ENCODE measurements at regions not wholly inside any gene's neighbourhood (a gene's known extent, or its start where the extent isn't known, plus 50 kb on each side); places are given as distances from the start of the nearest gene placed in this dataset.

DNA sequence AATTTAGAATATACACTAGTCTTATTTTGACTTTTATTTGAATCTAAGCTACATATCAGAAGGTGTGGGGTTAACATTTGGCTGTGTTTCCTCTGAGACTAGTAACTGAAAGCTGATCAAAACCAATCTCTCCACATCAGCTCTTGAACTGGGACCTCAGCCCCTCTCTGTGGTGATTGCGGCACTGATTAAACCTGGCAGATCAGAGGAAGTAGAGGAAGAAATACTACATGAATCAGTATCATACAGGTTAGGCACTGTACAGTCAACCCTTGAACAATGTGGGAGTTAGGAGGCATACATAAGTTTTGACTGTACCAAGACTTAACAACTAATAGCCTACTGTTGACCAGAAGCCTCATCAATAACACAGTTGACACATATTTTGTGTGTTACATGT lies 122.5 kb upstream of the C1orf87 start:
- no TSS peak for BruUV-seq (replicated peaks)
- Histone ChIP-seq H3K27ac (ENCODE audit: low read depth, low read length, poor library complexity, severe bottlenecking) (no peak overlapping the region), H3K9me3 (ENCODE audit: low read depth, low read length, poor library complexity, severe bottlenecking) (peaks cover 7% of the 10 kb centered on the region), H3K4me3 (ENCODE audit: low read depth, low read length, poor library complexity, severe bottlenecking) (no peak overlapping the region), H3K27me3 (replicated peaks; ENCODE audit: insufficient read depth, low read depth, low read length, poor library complexity) (peaks cover 82% of the 10 kb centered on the region), H3K4me1 (ENCODE audit: insufficient read depth, low read length, poor library complexity, severe bottlenecking) (no peaks in the 10 kb centered on the region), H3K36me3 (ENCODE audit: insufficient read depth, low read length, poor library complexity, severe bottlenecking) (no peaks in the 10 kb centered on the region)
- POLR2A ChIA-PET (ENCODE audit: low non-redundant PET) = no interaction called here
- DNase-seq (ENCODE audit: low spot score) = no peak
- no peak for TF ChIP-seq EZH2 (IDR thresholded peaks at IDR 0.05; ENCODE audit: borderline replicate concordance, low read depth, low read length, poor library complexity, severe bottlenecking)
- TF ChIP-seq, protein P1, sequence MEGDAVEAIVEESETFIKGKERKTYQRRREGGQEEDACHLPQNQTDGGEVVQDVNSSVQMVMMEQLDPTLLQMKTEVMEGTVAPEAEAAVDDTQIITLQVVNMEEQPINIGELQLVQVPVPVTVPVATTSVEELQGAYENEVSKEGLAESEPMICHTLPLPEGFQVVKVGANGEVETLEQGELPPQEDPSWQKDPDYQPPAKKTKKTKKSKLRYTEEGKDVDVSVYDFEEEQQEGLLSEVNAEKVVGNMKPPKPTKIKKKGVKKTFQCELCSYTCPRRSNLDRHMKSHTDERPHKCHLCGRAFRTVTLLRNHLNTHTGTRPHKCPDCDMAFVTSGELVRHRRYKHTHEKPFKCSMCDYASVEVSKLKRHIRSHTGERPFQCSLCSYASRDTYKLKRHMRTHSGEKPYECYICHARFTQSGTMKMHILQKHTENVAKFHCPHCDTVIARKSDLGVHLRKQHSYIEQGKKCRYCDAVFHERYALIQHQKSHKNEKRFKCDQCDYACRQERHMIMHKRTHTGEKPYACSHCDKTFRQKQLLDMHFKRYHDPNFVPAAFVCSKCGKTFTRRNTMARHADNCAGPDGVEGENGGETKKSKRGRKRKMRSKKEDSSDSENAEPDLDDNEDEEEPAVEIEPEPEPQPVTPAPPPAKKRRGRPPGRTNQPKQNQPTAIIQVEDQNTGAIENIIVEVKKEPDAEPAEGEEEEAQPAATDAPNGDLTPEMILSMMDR (conservative IDR thresholded peaks at IDR 0.05; ENCODE audit: low read depth, low read length) = no peak
- intact Hi-C loops (cut with micrococcal nuclease; ENCODE audit: unreplicated experiment) = no loop called here
- CTCF ChIA-PET = no interaction called here

- POLR2A ChIA-PET (ENCODE audit: low non-redundant PET) = no interaction called here
- peaks cover 5% of the 10 kb centered on the region for H3K9me3 ChIP-seq (ENCODE audit: low read depth, low read length, poor library complexity, severe bottlenecking)
These were observed 112.1 kb upstream of the C1orf87 start for GRCh38 chr1:60185684-60186083.

GRCh38 chr1:60184521-60184920 lies 111.0 kb upstream of the C1orf87 start:
- peaks cover 5% of the 10 kb centered on the region for H3K9me3 ChIP-seq (ENCODE audit: low read depth, low read length, poor library complexity, severe bottlenecking)
- POLR2A ChIA-PET (ENCODE audit: low non-redundant PET) = no interaction called here
- no TSS peak for BruUV-seq (replicated peaks)
- CTCF ChIA-PET = no interaction called here
- no peaks in the 10 kb centered on the region for H3K4me1 ChIP-seq (ENCODE audit: insufficient read depth, low read length, poor library complexity, severe bottlenecking)
- H3K36me3 ChIP-seq (ENCODE audit: insufficient read depth, low read length, poor library complexity, severe bottlenecking) = no peaks in the 10 kb centered on the region
- TF ChIP-seq, protein P1 (conservative IDR thresholded peaks at IDR 0.05; ENCODE audit: low read depth, low read length) = no peak
- TF ChIP-seq EZH2 (IDR thresholded peaks at IDR 0.05; ENCODE audit: borderline replicate concordance, low read depth, low read length, poor library complexity, severe bottlenecking) = no peak
- no peak overlapping the region for H3K4me3 ChIP-seq (ENCODE audit: low read depth, low read length, poor library complexity, severe bottlenecking)
- intact Hi-C loops (cut with micrococcal nuclease; ENCODE audit: unreplicated experiment) = no loop called here
- H3K27me3 ChIP-seq (replicated peaks; ENCODE audit: insufficient read depth, low read depth, low read length, poor library complexity) = no peaks in the 10 kb centered on the region
- no peak overlapping the region for H3K27ac ChIP-seq (ENCODE audit: low read depth, low read length, poor library complexity, severe bottlenecking)
- no peak for DNase-seq (ENCODE audit: low spot score)

More at GRCh38 chr1:60185684-60186083, 112.1 kb upstream of the C1orf87 start:
- peaks cover 2% of the 10 kb centered on the region for H3K27me3 ChIP-seq (replicated peaks; ENCODE audit: insufficient read depth, low read depth, low read length, poor library complexity)
- no peak overlapping the region for H3K4me3 ChIP-seq (ENCODE audit: low read depth, low read length, poor library complexity, severe bottlenecking)
- CTCF ChIA-PET = no interaction called here
- no TSS peak for BruUV-seq (replicated peaks)
- H3K36me3 ChIP-seq (ENCODE audit: insufficient read depth, low read length, poor library complexity, severe bottlenecking) = no peaks in the 10 kb centered on the region
- no peak for TF ChIP-seq EZH2 (IDR thresholded peaks at IDR 0.05; ENCODE audit: borderline replicate concordance, low read depth, low read length, poor library complexity, severe bottlenecking)
- TF ChIP-seq, protein P1 (conservative IDR thresholded peaks at IDR 0.05; ENCODE audit: low read depth, low read length) = no peak
- DNase-seq (ENCODE audit: low spot score) = no peak
- intact Hi-C loops (cut with micrococcal nuclease; ENCODE audit: unreplicated experiment) = no loop called here
- H3K27ac ChIP-seq (ENCODE audit: low read depth, low read length, poor library complexity, severe bottlenecking) = no peak overlapping the region
- no peaks in the 10 kb centered on the region for H3K4me1 ChIP-seq (ENCODE audit: insufficient read depth, low read length, poor library complexity, severe bottlenecking)

All from A673 (cell line).